SK-N-SH (cell line): ENCODE measurements at regions not wholly inside any gene's neighbourhood (a gene's known extent, or its start where the extent isn't known, plus 50 kb on each side); places are given as distances from the start of the nearest gene placed in this dataset.

Experiments
- CTCF ChIP-seq: fragments of 200-600 bp; sonication (generic); IDR thresholded peaks from 2 replicates; pipeline ENCODE4 v1.6.1; 2017; ENCODE audit warnings: antibody characterized with exemption, mild to moderate bottlenecking, moderate library complexity
- MAX ChIP-seq: IDR thresholded peaks from 2 replicates; pipeline ENCODE4 v1.4.0; 2012; ENCODE audit warnings: low read depth
- NFIC ChIP-seq: IDR thresholded peaks from 2 replicates; pipeline ENCODE4 v1.4.0; 2012; ENCODE audit warnings: borderline replicate concordance
- NRF1 ChIP-seq: IDR thresholded peaks from 2 replicates; pipeline ENCODE4 v1.6.1; 2012; ENCODE audit warnings: low read depth, mild to moderate bottlenecking, low read length
- POLR2AphosphoS5 ChIP-seq: IDR thresholded peaks from 2 replicates; pipeline ENCODE4 v1.6.1; 2012; ENCODE audit warnings: low read depth, low read length
- SIN3A ChIP-seq: IDR thresholded peaks from 2 replicates; pipeline ENCODE4 v1.6.1; 2012; ENCODE audit warnings: low read depth, mild to moderate bottlenecking, low read length, moderate library complexity, borderline replicate concordance

GRCh38 chr18:38318416-38318815 is 752.8 kb upstream of the CELF4 start:
- TF ChIP-seq NFIC (no peak), CTCF (no peak), MAX (no peak), SIN3A (no peak), POLR2AphosphoS5 (no peak), NRF1 (no peak)
